ENCODE measurements at regions not wholly inside any gene's neighbourhood (a gene's known extent, or its start where the extent isn't known, plus 50 kb on each side); places are given as distances from the start of the nearest gene placed in this dataset.

GRCh38 chr2:21223618-21224017 lies 99.8 kb downstream of the TDRD15 start:
- ATAC-seq (ENCODE audit: low read depth): no peak
- H3K4me1 ChIP-seq (ENCODE audit: control insufficient read depth, insufficient read depth, low read length): no peaks in the 10 kb centered on the region

More at GRCh38 chr2:21223618-21224017, 99.8 kb downstream of the TDRD15 start:
- H2BK15ac ChIP-seq (ENCODE audit: low read depth, low read length): no peak overlapping the region
- dilution Hi-C loops (cut with HindIII; ENCODE audit: low sequenced_read_pairs, unreplicated experiment): no loop called here
- H2BK20ac ChIP-seq (ENCODE audit: low read depth, low read length): no peak overlapping the region
- WGBS, 2 experiments (ENCODE audit: extremely low coverage in 2 of 2, insufficient read length in 1 of 2): 80% methylated on average over 1 of the region's 5 CpGs; no CpG with 5 or more reads in 1 of the 2 experiments
- no peaks in the 10 kb centered on the region for H3K36me3 ChIP-seq (ENCODE audit: control insufficient read depth, insufficient read depth, low read length)
- CTCF ChIA-PET: interaction anchor here (0.7 to 0.8 kb wide), 2 partner anchors 9 to 84 kb away, joined by 3 to 7 read pairs; no protein-coding TSS in a partner anchor
- H3K9ac ChIP-seq (ENCODE audit: low read depth, low read length): no peak overlapping the region
- no peaks in the 10 kb centered on the region for H3K9me1 ChIP-seq (ENCODE audit: insufficient read depth, low read length)
- no peak overlapping the region for H2AK5ac ChIP-seq (ENCODE audit: low read depth, low read length)
- DNase-seq: no peak
- no peak overlapping the region for H3K14ac ChIP-seq (replicated peaks; ENCODE audit: low read depth, low read length)
- POLR2A ChIA-PET (ENCODE audit: unreplicated experiment): no interaction called here
- no peak overlapping the region for H4K8ac ChIP-seq (ENCODE audit: low read depth in 2 of 2, low read length in 2 of 2)
- H4K91ac ChIP-seq (ENCODE audit: insufficient read depth, low read depth, low read length): no peak overlapping the region
- no peak overlapping the region for H4K5ac ChIP-seq (ENCODE audit: low read depth, low read length)
- no peak overlapping the region for H3K4me2 ChIP-seq (ENCODE audit: low read depth, low read length)
- H3K27ac ChIP-seq (ENCODE audit: insufficient read depth, low read length): no peak overlapping the region
- no peak overlapping the region for H3K23ac ChIP-seq (ENCODE audit: low read depth, low read length)
- no peak overlapping the region for H2BK120ac ChIP-seq (ENCODE audit: low read depth, low read length)
- no peaks in the 10 kb centered on the region for H4K20me1 ChIP-seq (ENCODE audit: insufficient read depth, low read length)
- H3K4ac ChIP-seq (ENCODE audit: low read depth, low read length): no peak overlapping the region
- TF ChIP-seq POLR2A (IDR thresholded peaks at IDR 0.05; ENCODE audit: low read depth, low read length) (no peak), MAFK (IDR thresholded peaks at IDR 0.05; ENCODE audit: low read depth, low read length) (no peak), USF2 (IDR thresholded peaks at IDR 0.05; ENCODE audit: low read depth, low read length) (no peak), NFE2L2 (IDR thresholded peaks at IDR 0.05; ENCODE audit: low read depth, low read length) (no peak), SMC3 (IDR thresholded peaks at IDR 0.05; ENCODE audit: low read depth, low read length) (no peak), CHD1 (IDR thresholded peaks at IDR 0.05; ENCODE audit: low read depth, low read length) (no peak), ELK1 (IDR thresholded peaks at IDR 0.05; ENCODE audit: borderline replicate concordance, low read depth, low read length) (no peak), BHLHE40 (IDR thresholded peaks at IDR 0.05; ENCODE audit: low read depth, low read length) (no peak), RFX5 (IDR thresholded peaks at IDR 0.05; ENCODE audit: low read depth, low read length) (no peak), MXI1 (IDR thresholded peaks at IDR 0.05; ENCODE audit: borderline replicate concordance, low read depth, low read length) (no peak)
- no peak overlapping the region for H2AFZ ChIP-seq (replicated peaks; ENCODE audit: low read length, poor library complexity)
- H2AK9ac ChIP-seq (replicated peaks; ENCODE audit: low read depth, low read length, poor library complexity): no peak overlapping the region
- no peaks in the 10 kb centered on the region for H3K27me3 ChIP-seq (ENCODE audit: control insufficient read depth, insufficient read depth, low read length)
- no peak overlapping the region for H2BK5ac ChIP-seq (ENCODE audit: low read depth, low read length, poor library complexity, severe bottlenecking)
- no peak overlapping the region for H3K56ac ChIP-seq (ENCODE audit: extremely low read depth, insufficient read depth, low read length)
- no TSS peak for BruUV-seq (replicated peaks)
- no peak overlapping the region for H3K4me3 ChIP-seq (ENCODE audit: insufficient read depth, low read depth, low read length)
- no peaks in the 10 kb centered on the region for H3K79me1 ChIP-seq (ENCODE audit: low read depth in 1 of 2, low read length in 2 of 2)
- H3K9me3 ChIP-seq (ENCODE audit: control insufficient read depth, insufficient read depth, low read length): no peaks in the 10 kb centered on the region
- in situ Hi-C loops (cut with MboI; ENCODE audit: low sequenced_read_pairs): no loop called here
- H3K18ac ChIP-seq (ENCODE audit: low read depth, low read length): no peak overlapping the region
- intact Hi-C loops (cut with micrococcal nuclease): no loop called here

All from IMR-90 (cell line).